HepG2 (cell line): ENCODE measurements at regions not wholly inside any gene's neighbourhood (a gene's known extent, or its start where the extent isn't known, plus 50 kb on each side); places are given as distances from the start of the nearest gene placed in this dataset.

Experiments
- ATAC-seq: fragments of 200-7000 bp; cut with Tn5 transposase; 3 replicates; pipeline ENCODE4 v1.9.1; 2020; ENCODE audit warnings: mild to moderate bottlenecking, moderate library complexity
- BruUV-seq: library from RNA; stranded (reverse); fragments of 400-500 nt; replicated peaks from 2 replicates; lab custom pipeline; 2021; lab: Mats Ljungman, UMichigan
- CTCF ChIA-PET: fragments of 300-600 bp; formaldehyde crosslinking; extraction: SDS; loops from one replicate; lab custom pipeline; 2021; ENCODE audit warnings: low total read pairs, inconsistent platforms, low intra/inter-chr PET ratio; lab: Yijun Ruan, JAX
- POLR2A ChIA-PET: fragments of 350-600 bp; sonication (Branson Sonifier 250); formaldehyde crosslinking; loops from one replicate; lab custom pipeline; 2020; ENCODE audit warnings: antibody characterized with exemption, inconsistent platforms; lab: Yijun Ruan, JAX
- DNase-seq: peaks from one replicate; pipeline ENCODE4 v3.0.0-alpha.2; 2015; ENCODE audit warnings: low spot score
- FAIRE-seq: peaks from 3 replicates; lab custom pipeline; 2011; peaks lifted over from hg19 to GRCh38; lab: Jason Lieb, UNC
- H2AFZ ChIP-seq: one replicate; pipeline ENCODE4 v1.6.1; 2011; ENCODE audit warnings: low read length, inconsistent platforms
- H3K27ac ChIP-seq: fragments of 300-600 bp; 3 replicates; pipeline ENCODE4 v1.8.0; 2011; ENCODE audit warnings: mixed run types, mild to moderate bottlenecking, mixed read lengths, low read length, inconsistent platforms; ENCODE audit not compliant: insufficient read depth; ENCODE audit errors: extremely low read length
- H3K27me3 ChIP-seq, 2 experiments: fragments of 200-600 bp in 1 of 2; 2 replicates in 1 of 2; 3 replicates in 1 of 2; pipeline versions ENCODE4 v1.6.0 to v1.8.0; 2011; ENCODE audit warnings: low read length in 2 of 2, mild to moderate bottlenecking in 2 of 2, moderate library complexity in 2 of 2, inconsistent platforms in 1 of 2; ENCODE audit not compliant: insufficient read depth in 2 of 2, control insufficient read depth in 1 of 2
- H3K36me3 ChIP-seq, 2 experiments: fragments of 200-600 bp in 1 of 2; replicated peaks in 1 of 2; 2 replicates in 1 of 2; 3 replicates in 1 of 2; pipeline versions ENCODE4 v1.5.1 to v1.8.0; 2011; ENCODE audit warnings: low read length in 2 of 2, inconsistent platforms in 1 of 2; ENCODE audit not compliant: insufficient read depth in 2 of 2, control insufficient read depth in 1 of 2
- H3K4me1 ChIP-seq: 2 replicates; pipeline ENCODE4 v1.5.1; 2012; ENCODE audit warnings: low read length, inconsistent platforms; ENCODE audit not compliant: insufficient read depth
- H3K4me2 ChIP-seq: 2 replicates; pipeline ENCODE4 v1.6.0; 2011; ENCODE audit warnings: low read depth, low read length, inconsistent platforms
- H3K4me3 ChIP-seq, 3 experiments: fragments of 200-600 bp in 1 of 3; sonication (generic), shearing (Covaris generic) in 1 of 3; replicated peaks in 1 of 3; 2 replicates each; pipeline ENCODE4 v1.5.1; 2011 to 2016; ENCODE audit warnings: low read length in 3 of 3, inconsistent platforms in 2 of 3, low read depth in 2 of 3, mild to moderate bottlenecking in 2 of 3, control low read depth in 1 of 3, mixed read lengths in 1 of 3; ENCODE audit not compliant: insufficient read depth in 1 of 3
- H3K79me2 ChIP-seq: one replicate; pipeline ENCODE4 v1.6.1; 2011; ENCODE audit warnings: low read length, inconsistent platforms; ENCODE audit not compliant: insufficient read depth
- H3K9ac ChIP-seq: 2 replicates; pipeline ENCODE4 v1.6.0; 2011; ENCODE audit warnings: mild to moderate bottlenecking, low read depth, low read length, inconsistent platforms; ENCODE audit not compliant: insufficient read depth
- H3K9me3 ChIP-seq: 2 replicates; pipeline ENCODE4 v1.5.1; 2012; ENCODE audit warnings: mild to moderate bottlenecking, low read length
- H4K20me1 ChIP-seq: 2 replicates; pipeline ENCODE4 v1.6.0; 2011; ENCODE audit warnings: inconsistent platforms, mild to moderate bottlenecking, low read length, moderate library complexity; ENCODE audit not compliant: insufficient read depth
- DMTF1 ChIP-seq: sonication (generic); formaldehyde crosslinking; IDR thresholded peaks from 2 replicates; pipeline ENCODE4 v1.4.0; 2020; ENCODE audit warnings: mild to moderate bottlenecking, missing genetic modification reagents
- FOXP4 ChIP-seq: sonication (generic); formaldehyde crosslinking; IDR thresholded peaks from 2 replicates; pipeline ENCODE4 v1.4.0; 2020; ENCODE audit warnings: missing genetic modification reagents
- GLMP ChIP-seq: sonication (generic); formaldehyde crosslinking; IDR thresholded peaks from 2 replicates; pipeline ENCODE4 v1.9.0; 2021; ENCODE audit warnings: missing genetic modification reagents, mild to moderate bottlenecking, borderline replicate concordance
- ZBTB2 ChIP-seq: sonication (generic); formaldehyde crosslinking; IDR thresholded peaks from 2 replicates; pipeline ENCODE4 v1.8.0; 2022; ENCODE audit warnings: low read depth, missing genetic modification reagents
- ZKSCAN5 ChIP-seq: sonication (generic); formaldehyde crosslinking; IDR thresholded peaks from 2 replicates; pipeline ENCODE4 v1.5.1; 2020; ENCODE audit warnings: mild to moderate bottlenecking, missing genetic modification reagents
- ZMYM3 ChIP-seq: sonication (generic); formaldehyde crosslinking; IDR thresholded peaks from 2 replicates; pipeline ENCODE4 v1.5.1; 2020; ENCODE audit warnings: mild to moderate bottlenecking, missing genetic modification reagents
- ZNF138 ChIP-seq: sonication (generic); formaldehyde crosslinking; IDR thresholded peaks from 2 replicates; pipeline ENCODE4 v1.5.0; 2020; ENCODE audit warnings: mild to moderate bottlenecking, low read depth, missing genetic modification reagents
- ZNF7 ChIP-seq: IDR thresholded peaks from 2 replicates; pipeline ENCODE4 v1.6.1; 2016; ENCODE audit warnings: missing biosample characterization, missing genetic modification reagents
- WGBS: methylation state at CpG from one replicate; pipeline ENCODE4 v1.1.6; 2017; ENCODE audit warnings: low lambda C conversion rate; 5-methylcytosine and 5-hydroxymethylcytosine counted together
- in situ Hi-C: cut with HindIII; loops from 2 replicates; pipeline ENCODE4 v1.10.0; 2017; ENCODE audit warnings: low pct_unique_long_range_greater_than_20kb; ENCODE audit not compliant: extremely low pct_ligation_motif_present
- intact Hi-C: fragments of 100-400 bp; cut with micrococcal nuclease; formaldehyde crosslinking; loops from one replicate; pipeline ENCODE4 v1.10.0; 2022; ENCODE audit not compliant: unreplicated experiment

- no peak for DNase-seq
- no peak for FAIRE-seq
- H3K27me3 ChIP-seq = peaks cover 3 to 29% of the 10 kb centered on the region in 2 experiments; a peak in 4 of 5 replicates
- intact Hi-C loops = no loop called here
- H3K9me3 ChIP-seq = no peaks in the 10 kb centered on the region
- TF ChIP-seq ZMYM3 (CRISPR knock-in tag) (no peak), GLMP (CRISPR knock-in tag) (no peak), ZBTB2 (CRISPR knock-in tag) (no peak), DMTF1 (CRISPR knock-in tag) (no peak), FOXP4 (CRISPR knock-in tag) (no peak), ZNF7 (CRISPR knock-in tag) (peak; percentile 80), ZKSCAN5 (CRISPR knock-in tag) (no peak), ZNF138 (CRISPR knock-in tag) (no peak)
- WGBS = 0% methylated on average over 3 of the region's 3 CpGs
- no TSS peak for BruUV-seq
- H3K36me3 ChIP-seq = no peaks in the 10 kb centered on the region
- ChIA-PET CTCF (no interaction called here), POLR2A (no interaction called here)
- no peak overlapping the region for H3K4me2 ChIP-seq
- H3K9ac ChIP-seq = no peak overlapping the region
- in situ Hi-C loops = no loop called here
- no peaks in the 10 kb centered on the region for H3K4me1 ChIP-seq
- no peaks in the 10 kb centered on the region for H3K79me2 ChIP-seq
- no peak overlapping the region for H3K4me3 ChIP-seq
- no peak overlapping the region for H2AFZ ChIP-seq
- no peak for ATAC-seq
- no peak overlapping the region for H3K27ac ChIP-seq
- H4K20me1 ChIP-seq = no peaks in the 10 kb centered on the region
Observed at GRCh38 chr12:111189792-111190191, 179.1 kb downstream of the PHETA1 start.
